ENCODE measurements at regions not wholly inside any gene's neighbourhood (a gene's known extent, or its start where the extent isn't known, plus 50 kb on each side); places are given as distances from the start of the nearest gene placed in this dataset.

GRCh38 chr11:21625982-21626381, 566.9 kb upstream of the ANO5 start:
- Histone ChIP-seq H3K9ac (ENCODE audit: low read length in 5 of 5) (no peak overlapping the region), H3K36me3 (ENCODE audit: control insufficient read depth in 5 of 5, insufficient read depth in 5 of 5, low read length in 5 of 5) (no peaks in the 10 kb centered on the region), H3K4me3 (ENCODE audit: low read depth in 1 of 5, low read length in 5 of 5) (no peak overlapping the region), H3K4me1 (ENCODE audit: control insufficient read depth in 5 of 5, insufficient read depth in 5 of 5, low read length in 5 of 5) (peaks cover 0 to 4% (median 0%) of the 10 kb centered on the region in 5 donors), H3K9me3 (ENCODE audit: control insufficient read depth in 5 of 5, low read length in 5 of 5) (peaks cover 0 to 8% (median 0%) of the 10 kb centered on the region in 5 donors), H3K27ac (ENCODE audit: low read depth, low read length) (no peak overlapping the region), H3K27me3 (ENCODE audit: control insufficient read depth in 5 of 5, insufficient read depth in 4 of 5, low read length in 5 of 5) (no peaks in the 10 kb centered on the region)

- H3K27ac ChIP-seq (ENCODE audit: low read depth, low read length) = no peak overlapping the region
- H3K9ac ChIP-seq (ENCODE audit: low read length in 5 of 5) = no peak overlapping the region
- no peaks in the 10 kb centered on the region for H3K36me3 ChIP-seq (ENCODE audit: control insufficient read depth in 5 of 5, insufficient read depth in 5 of 5, low read length in 5 of 5)
These were observed 564.2 kb upstream of the ANO5 start for GRCh38 chr11:21628641-21629040.

GRCh38 chr11:21630934-21631478, 561.9 kb upstream of the ANO5 start:
- Histone ChIP-seq H3K4me3 (ENCODE audit: low read depth in 1 of 5, low read length in 5 of 5) (no peak overlapping the region), H3K9ac (ENCODE audit: low read length in 5 of 5) (no peak overlapping the region), H3K4me1 (ENCODE audit: control insufficient read depth in 5 of 5, insufficient read depth in 5 of 5, low read length in 5 of 5) (no peaks in the 10 kb centered on the region), H3K27ac (ENCODE audit: low read depth, low read length) (no peak overlapping the region), H3K27me3 (ENCODE audit: control insufficient read depth in 5 of 5, insufficient read depth in 4 of 5, low read length in 5 of 5) (no peaks in the 10 kb centered on the region), H3K36me3 (ENCODE audit: control insufficient read depth in 5 of 5, insufficient read depth in 5 of 5, low read length in 5 of 5) (no peaks in the 10 kb centered on the region), H3K9me3 (ENCODE audit: control insufficient read depth in 5 of 5, low read length in 5 of 5) (peaks cover 0 to 4% (median 0%) of the 10 kb centered on the region in 5 donors)

More at GRCh38 chr11:21628641-21629040, 564.2 kb upstream of the ANO5 start:
- Histone ChIP-seq H3K27me3 (ENCODE audit: control insufficient read depth in 5 of 5, insufficient read depth in 4 of 5, low read length in 5 of 5) (no peaks in the 10 kb centered on the region), H3K9me3 (ENCODE audit: control insufficient read depth in 5 of 5, low read length in 5 of 5) (peaks cover 0 to 8% (median 0%) of the 10 kb centered on the region in 5 donors), H3K4me1 (ENCODE audit: control insufficient read depth in 5 of 5, insufficient read depth in 5 of 5, low read length in 5 of 5) (peaks cover 0 to 4% (median 0%) of the 10 kb centered on the region in 5 donors), H3K4me3 (ENCODE audit: low read depth in 1 of 5, low read length in 5 of 5) (no peak overlapping the region)

GRCh38 chr11:21631991-21632390, 560.9 kb upstream of the ANO5 start:
- no peaks in the 10 kb centered on the region for H3K4me1 ChIP-seq (ENCODE audit: control insufficient read depth in 5 of 5, insufficient read depth in 5 of 5, low read length in 5 of 5)

GRCh38 chr11:21634491-21634890, 558.4 kb upstream of the ANO5 start:
- H3K27ac ChIP-seq (ENCODE audit: low read depth, low read length) = no peak overlapping the region

More at GRCh38 chr11:21631991-21632390, 560.9 kb upstream of the ANO5 start:
- Histone ChIP-seq H3K27ac (ENCODE audit: low read depth, low read length) (no peak overlapping the region), H3K4me3 (ENCODE audit: low read depth in 1 of 5, low read length in 5 of 5) (no peak overlapping the region), H3K9ac (ENCODE audit: low read length in 5 of 5) (no peak overlapping the region), H3K9me3 (ENCODE audit: control insufficient read depth in 5 of 5, low read length in 5 of 5) (no peaks in the 10 kb centered on the region), H3K27me3 (ENCODE audit: control insufficient read depth in 5 of 5, insufficient read depth in 4 of 5, low read length in 5 of 5) (no peaks in the 10 kb centered on the region), H3K36me3 (ENCODE audit: control insufficient read depth in 5 of 5, insufficient read depth in 5 of 5, low read length in 5 of 5) (no peaks in the 10 kb centered on the region)

GRCh38 chr11:21634956-21635355, 557.9 kb upstream of the ANO5 start:
- no peak overlapping the region for H3K4me3 ChIP-seq (ENCODE audit: low read depth in 1 of 5, low read length in 5 of 5)
- H3K9me3 ChIP-seq (ENCODE audit: control insufficient read depth in 5 of 5, low read length in 5 of 5) = no peaks in the 10 kb centered on the region
- no peak overlapping the region for H3K9ac ChIP-seq (ENCODE audit: low read length in 5 of 5)
- H3K27ac ChIP-seq (ENCODE audit: low read depth, low read length) = no peak overlapping the region
- no peaks in the 10 kb centered on the region for H3K27me3 ChIP-seq (ENCODE audit: control insufficient read depth in 5 of 5, insufficient read depth in 4 of 5, low read length in 5 of 5)
- H3K36me3 ChIP-seq (ENCODE audit: control insufficient read depth in 5 of 5, insufficient read depth in 5 of 5, low read length in 5 of 5) = no peaks in the 10 kb centered on the region
- no peaks in the 10 kb centered on the region for H3K4me1 ChIP-seq (ENCODE audit: control insufficient read depth in 5 of 5, insufficient read depth in 5 of 5, low read length in 5 of 5)

More at GRCh38 chr11:21634491-21634890, 558.4 kb upstream of the ANO5 start:
- no peaks in the 10 kb centered on the region for H3K4me1 ChIP-seq (ENCODE audit: control insufficient read depth in 5 of 5, insufficient read depth in 5 of 5, low read length in 5 of 5)
- no peaks in the 10 kb centered on the region for H3K9me3 ChIP-seq (ENCODE audit: control insufficient read depth in 5 of 5, low read length in 5 of 5)
- no peak overlapping the region for H3K4me3 ChIP-seq (ENCODE audit: low read depth in 1 of 5, low read length in 5 of 5)
- H3K9ac ChIP-seq (ENCODE audit: low read length in 5 of 5) = no peak overlapping the region
- no peaks in the 10 kb centered on the region for H3K27me3 ChIP-seq (ENCODE audit: control insufficient read depth in 5 of 5, insufficient read depth in 4 of 5, low read length in 5 of 5)
- no peaks in the 10 kb centered on the region for H3K36me3 ChIP-seq (ENCODE audit: control insufficient read depth in 5 of 5, insufficient read depth in 5 of 5, low read length in 5 of 5)

GRCh38 chr11:21635394-21636145, 557.3 kb upstream of the ANO5 start:
- Histone ChIP-seq H3K4me3 (ENCODE audit: low read depth in 1 of 5, low read length in 5 of 5) (no peak overlapping the region), H3K9me3 (ENCODE audit: control insufficient read depth in 5 of 5, low read length in 5 of 5) (no peaks in the 10 kb centered on the region), H3K36me3 (ENCODE audit: control insufficient read depth in 5 of 5, insufficient read depth in 5 of 5, low read length in 5 of 5) (no peaks in the 10 kb centered on the region), H3K27me3 (ENCODE audit: control insufficient read depth in 5 of 5, insufficient read depth in 4 of 5, low read length in 5 of 5) (no peaks in the 10 kb centered on the region), H3K27ac (ENCODE audit: low read depth, low read length) (no peak overlapping the region), H3K4me1 (ENCODE audit: control insufficient read depth in 5 of 5, insufficient read depth in 5 of 5, low read length in 5 of 5) (no peaks in the 10 kb centered on the region), H3K9ac (ENCODE audit: low read length in 5 of 5) (no peak overlapping the region)

- Histone ChIP-seq H3K36me3 (ENCODE audit: control insufficient read depth in 5 of 5, insufficient read depth in 5 of 5, low read length in 5 of 5) (no peaks in the 10 kb centered on the region), H3K9ac (ENCODE audit: low read length in 5 of 5) (no peak overlapping the region), H3K9me3 (ENCODE audit: control insufficient read depth in 5 of 5, low read length in 5 of 5) (no peaks in the 10 kb centered on the region), H3K27me3 (ENCODE audit: control insufficient read depth in 5 of 5, insufficient read depth in 4 of 5, low read length in 5 of 5) (no peaks in the 10 kb centered on the region), H3K27ac (ENCODE audit: low read depth, low read length) (no peak overlapping the region), H3K4me3 (ENCODE audit: low read depth in 1 of 5, low read length in 5 of 5) (no peak overlapping the region), H3K4me1 (ENCODE audit: control insufficient read depth in 5 of 5, insufficient read depth in 5 of 5, low read length in 5 of 5) (no peaks in the 10 kb centered on the region)
These were observed 556.3 kb upstream of the ANO5 start for GRCh38 chr11:21636561-21636960.

GRCh38 chr11:21640491-21640890, 552.4 kb upstream of the ANO5 start:
- Histone ChIP-seq H3K27me3 (ENCODE audit: control insufficient read depth in 5 of 5, insufficient read depth in 4 of 5, low read length in 5 of 5) (no peaks in the 10 kb centered on the region), H3K9ac (ENCODE audit: low read length in 5 of 5) (no peak overlapping the region), H3K4me1 (ENCODE audit: control insufficient read depth in 5 of 5, insufficient read depth in 5 of 5, low read length in 5 of 5) (no peaks in the 10 kb centered on the region), H3K36me3 (ENCODE audit: control insufficient read depth in 5 of 5, insufficient read depth in 5 of 5, low read length in 5 of 5) (no peaks in the 10 kb centered on the region), H3K4me3 (ENCODE audit: low read depth in 1 of 5, low read length in 5 of 5) (no peak overlapping the region), H3K9me3 (ENCODE audit: control insufficient read depth in 5 of 5, low read length in 5 of 5) (peaks cover 0 to 2% (median 0%) of the 10 kb centered on the region in 5 donors), H3K27ac (ENCODE audit: low read depth, low read length) (no peak overlapping the region)

GRCh38 chr11:21641869-21642268, 551.0 kb upstream of the ANO5 start:
- Histone ChIP-seq H3K4me3 (ENCODE audit: low read depth in 1 of 5, low read length in 5 of 5) (no peak overlapping the region), H3K9me3 (ENCODE audit: control insufficient read depth in 5 of 5, low read length in 5 of 5) (peaks cover 0 to 2% (median 0%) of the 10 kb centered on the region in 5 donors), H3K4me1 (ENCODE audit: control insufficient read depth in 5 of 5, insufficient read depth in 5 of 5, low read length in 5 of 5) (no peaks in the 10 kb centered on the region), H3K27ac (ENCODE audit: low read depth, low read length) (no peak overlapping the region), H3K36me3 (ENCODE audit: control insufficient read depth in 5 of 5, insufficient read depth in 5 of 5, low read length in 5 of 5) (no peaks in the 10 kb centered on the region), H3K9ac (ENCODE audit: low read length in 5 of 5) (no peak overlapping the region), H3K27me3 (ENCODE audit: control insufficient read depth in 5 of 5, insufficient read depth in 4 of 5, low read length in 5 of 5) (no peaks in the 10 kb centered on the region)

Measured in subcutaneous abdominal adipose tissue (tissue), 5 donors.